ENCODE measurements at regions not wholly inside any gene's neighbourhood (a gene's known extent, or its start where the extent isn't known, plus 50 kb on each side); places are given as distances from the start of the nearest gene placed in this dataset.

- no peak overlapping the region for H2AK5ac ChIP-seq (ENCODE audit: insufficient read length, low read length)
- no peak overlapping the region for H4K8ac ChIP-seq (replicated peaks; ENCODE audit: insufficient read length, low read depth, low read length)
- H3K56ac ChIP-seq (ENCODE audit: insufficient read length, low read depth, low read length): no peak overlapping the region
- H3T11ph ChIP-seq (ENCODE audit: low read length): no peak overlapping the region
- peak overlapping the region; percentile 49 for H2AFZ ChIP-seq (ENCODE audit: low read length)
- no peak overlapping the region for H3K9ac ChIP-seq (ENCODE audit: extremely low read depth, insufficient read length, low read length)
- no peaks in the 10 kb centered on the region for H3K79me1 ChIP-seq (ENCODE audit: insufficient read depth, low read depth, low read length, poor library complexity, severe bottlenecking)
- no peak overlapping the region for H3K27ac ChIP-seq (ENCODE audit: insufficient read length, low read depth, low read length)
- H3K18ac ChIP-seq (ENCODE audit: insufficient read length, low read depth, low read length): no peak overlapping the region
- H3K9me3 ChIP-seq (ENCODE audit: control insufficient read depth, low read depth, low read length): no peaks in the 10 kb centered on the region
- peaks cover under 1 to 3% (median under 1%) of the 10 kb centered on the region in 3 experiments; a peak in 5 of 7 replicates for H3K36me3 Mint-ChIP-seq (ENCODE audit: insufficient read depth in 1 of 3, low read depth in 3 of 3)
- peaks cover 10% of the 10 kb centered on the region for H3K27me3 Mint-ChIP-seq (ENCODE audit: low read depth)
- H3K4ac ChIP-seq (ENCODE audit: low read depth, low read length): no peak overlapping the region
- peak overlapping the region in 1 of 3 experiments; percentile 4; a peak in 1 of 7 replicates for H3K27ac Mint-ChIP-seq
- DNase-seq: peak; percentile 79
- no peaks in the 10 kb centered on the region for H3K23me2 ChIP-seq (ENCODE audit: insufficient read length, low read depth, low read length, poor library complexity, severe bottlenecking)
- peak overlapping the region; percentile 20 for H3K4me2 ChIP-seq (ENCODE audit: insufficient read depth, insufficient read length, low read length)
- no peak for TF ChIP-seq CTCF (conservative IDR thresholded peaks at IDR 0.05)
- H2BK20ac ChIP-seq (ENCODE audit: low read depth, low read length, poor library complexity, severe bottlenecking): no peak overlapping the region
- no peak overlapping the region for H4K5ac ChIP-seq (ENCODE audit: insufficient read length, low read depth, low read length)
- H3K23ac ChIP-seq (ENCODE audit: insufficient read length, low read depth, low read length): no peak overlapping the region
- H3K14ac ChIP-seq (ENCODE audit: insufficient read depth, low read length): no peak overlapping the region
- peaks cover 5 to 10% of the 10 kb centered on the region in 2 experiments for H3K9me3 Mint-ChIP-seq
- H3K79me2 ChIP-seq (ENCODE audit: insufficient read depth, low read length): no peaks in the 10 kb centered on the region
- H3K4me3 Mint-ChIP-seq: no peak overlapping the region
- WGBS (ENCODE audit: extremely low coverage, insufficient read length, low lambda C conversion rate): no CpG with 5 or more reads among the region's 5 CpGs
- no peak overlapping the region for H2BK120ac ChIP-seq (ENCODE audit: low read depth, low read length, poor library complexity, severe bottlenecking)
- H3K27me3 ChIP-seq (ENCODE audit: insufficient read depth, low read length): no peaks in the 10 kb centered on the region
- no peaks in the 10 kb centered on the region for H4K20me1 ChIP-seq (ENCODE audit: control insufficient read depth, insufficient read depth, insufficient read length)
- peaks cover 13 to 19% of the 10 kb centered on the region in 2 experiments for H3K4me1 Mint-ChIP-seq
- H4K91ac ChIP-seq (ENCODE audit: insufficient read length, low read depth, low read length): no peak overlapping the region
- no peak overlapping the region for H2BK12ac ChIP-seq (ENCODE audit: insufficient read length, low read depth, low read length)
- H2BK15ac ChIP-seq (ENCODE audit: low read depth, low read length): no peak overlapping the region
- no peaks in the 10 kb centered on the region; the same call in 1 of the 2 replicates for H3K4me1 ChIP-seq (ENCODE audit: insufficient read depth, low read length)
- no peak overlapping the region for H2BK5ac ChIP-seq (ENCODE audit: insufficient read length, low read length)
Measured at GRCh38 chr1:34684266-34684665, 70.6 kb upstream of the GJB5 start.

All from H9 (cell line).